ENCODE measurements at regions not wholly inside any gene's neighbourhood (a gene's known extent, or its start where the extent isn't known, plus 50 kb on each side); places are given as distances from the start of the nearest gene placed in this dataset.

- TF ChIP-seq, protein P1, sequence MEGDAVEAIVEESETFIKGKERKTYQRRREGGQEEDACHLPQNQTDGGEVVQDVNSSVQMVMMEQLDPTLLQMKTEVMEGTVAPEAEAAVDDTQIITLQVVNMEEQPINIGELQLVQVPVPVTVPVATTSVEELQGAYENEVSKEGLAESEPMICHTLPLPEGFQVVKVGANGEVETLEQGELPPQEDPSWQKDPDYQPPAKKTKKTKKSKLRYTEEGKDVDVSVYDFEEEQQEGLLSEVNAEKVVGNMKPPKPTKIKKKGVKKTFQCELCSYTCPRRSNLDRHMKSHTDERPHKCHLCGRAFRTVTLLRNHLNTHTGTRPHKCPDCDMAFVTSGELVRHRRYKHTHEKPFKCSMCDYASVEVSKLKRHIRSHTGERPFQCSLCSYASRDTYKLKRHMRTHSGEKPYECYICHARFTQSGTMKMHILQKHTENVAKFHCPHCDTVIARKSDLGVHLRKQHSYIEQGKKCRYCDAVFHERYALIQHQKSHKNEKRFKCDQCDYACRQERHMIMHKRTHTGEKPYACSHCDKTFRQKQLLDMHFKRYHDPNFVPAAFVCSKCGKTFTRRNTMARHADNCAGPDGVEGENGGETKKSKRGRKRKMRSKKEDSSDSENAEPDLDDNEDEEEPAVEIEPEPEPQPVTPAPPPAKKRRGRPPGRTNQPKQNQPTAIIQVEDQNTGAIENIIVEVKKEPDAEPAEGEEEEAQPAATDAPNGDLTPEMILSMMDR (IDR thresholded peaks at IDR 0.05): no peak
- no peak for TF ChIP-seq POLR2A (IDR thresholded peaks at IDR 0.05)
Measured at GRCh38 chr18:2368102-2368501, 203.2 kb downstream of the METTL4 start.

Measured in right lobe of liver (tissue), 4 donors.